SIG-M5 treated with dmso at 0.1 percent for 504 hours (cell line): ENCODE measurements at regions not wholly inside any gene's neighbourhood (a gene's known extent, or its start where the extent isn't known, plus 50 kb on each side); places are given as distances from the start of the nearest gene placed in this dataset.

Source experiments
- DNase-seq: peaks from one replicate; lab custom pipeline; 2025; ENCODE audit not compliant: unreplicated experiment; lab: John Stamatoyannopoulos, UW

GRCh38 chr11:71078482-71078881 is 173.9 kb downstream of the SHANK2 start:
- peak; percentile 42 for DNase-seq

DNA sequence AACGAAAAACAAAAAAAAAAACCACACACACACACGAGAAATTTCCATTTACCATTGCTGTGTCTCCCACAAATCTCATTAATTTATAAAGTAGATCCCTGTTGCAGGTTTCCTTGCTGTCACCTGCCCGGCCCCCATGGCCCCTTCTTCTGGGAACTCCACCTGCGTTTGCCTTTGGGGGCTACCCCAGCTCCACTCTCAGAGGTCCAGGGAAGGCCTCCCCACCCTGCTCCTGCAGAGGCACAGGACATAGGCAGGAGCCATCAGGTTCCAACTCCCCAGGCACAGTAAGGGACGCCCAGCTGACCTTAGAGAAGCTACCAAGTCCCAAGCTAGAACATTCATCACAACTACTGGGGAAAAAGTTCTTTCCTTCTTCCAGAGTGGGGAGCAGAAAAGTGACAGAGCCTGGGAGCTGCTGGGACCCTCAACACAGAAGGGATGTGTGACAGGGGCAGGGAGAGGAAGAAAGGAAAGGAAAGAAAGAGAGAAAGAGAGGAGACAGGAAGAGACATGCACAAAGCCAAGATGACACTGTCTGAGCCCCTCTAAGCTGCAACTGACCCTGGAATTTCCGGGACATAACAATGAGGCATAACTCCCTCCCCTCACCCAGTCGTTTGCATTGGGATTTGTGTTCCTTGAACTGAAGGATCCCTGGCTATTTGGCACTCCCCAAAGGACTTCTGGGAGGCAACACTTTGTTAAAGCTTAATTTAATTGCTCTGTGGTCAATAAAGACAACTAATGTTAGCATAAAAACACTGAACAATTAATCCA is 175.7 kb downstream of the SHANK2 start:
- DNase-seq, result no peak

GRCh38 chr11:71075871-71076420 is 176.4 kb downstream of the SHANK2 start:
- DNase-seq, result no peak

- DNase-seq, result no peak
Measured at GRCh38 chr11:71075116-71075720, 177.2 kb downstream of the SHANK2 start.

DNA sequence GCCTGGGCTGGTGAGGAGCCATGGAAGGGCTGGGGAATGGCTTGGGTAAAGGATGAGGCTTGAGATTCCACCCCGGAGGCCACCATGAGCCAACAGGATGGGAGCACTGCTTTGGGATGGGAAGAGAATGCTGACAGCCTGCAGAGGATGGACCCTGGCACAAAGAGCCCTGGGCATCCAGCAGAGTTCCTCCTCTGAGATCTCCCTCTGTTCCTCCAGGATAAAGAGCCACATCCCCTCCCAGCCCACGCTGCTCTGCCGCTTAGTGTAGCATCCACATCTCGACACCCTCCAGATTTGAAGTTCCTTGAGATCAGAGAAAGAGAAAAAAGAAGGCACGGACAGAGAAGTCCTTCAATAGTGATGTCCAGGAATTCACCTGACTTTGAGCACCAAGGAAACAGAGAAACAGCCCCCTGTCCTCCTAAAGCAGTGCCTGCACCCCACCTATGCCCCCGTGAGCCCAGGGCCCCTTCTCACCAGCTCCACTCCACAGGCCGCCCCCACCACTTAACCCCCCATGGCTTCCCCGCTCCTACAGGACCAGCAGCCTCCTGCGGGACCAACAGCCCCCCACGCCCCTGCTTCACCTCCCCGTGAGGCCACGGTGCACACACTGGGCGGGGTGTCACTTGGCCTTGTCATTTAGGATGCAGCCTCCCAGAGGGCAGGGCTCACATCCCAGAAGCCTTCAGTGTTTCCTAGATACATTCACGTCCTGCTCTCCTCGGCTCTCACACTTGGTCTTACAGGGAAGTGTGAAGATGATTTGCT is 180.5 kb downstream of the SHANK2 start:
- DNase-seq, result no peak

- no peak for DNase-seq
Measured at GRCh38 chr11:71070490-71071453, 181.6 kb downstream of the SHANK2 start.

- no peak for DNase-seq
Measured at GRCh38 chr11:71068963-71069362, 183.4 kb downstream of the SHANK2 start.

DNA sequence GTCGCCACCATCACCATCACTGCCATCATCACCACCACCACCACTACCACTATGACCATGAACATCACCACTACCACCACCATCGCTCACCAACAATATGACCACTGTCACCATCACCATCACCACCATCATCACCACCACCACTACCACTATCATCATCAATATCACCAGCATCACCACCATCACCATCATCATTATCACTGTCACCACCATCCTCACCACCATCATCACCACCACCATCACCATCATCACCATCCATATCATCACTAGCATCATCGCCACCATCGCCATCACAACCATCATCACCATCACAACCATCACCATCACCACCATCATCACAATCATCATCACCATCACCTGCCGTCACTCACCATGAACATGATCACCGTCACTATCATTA is 184.6 kb downstream of the SHANK2 start:
- no peak for DNase-seq

GRCh38 chr11:71066311-71066710 is 186.1 kb downstream of the SHANK2 start:
- DNase-seq, result no peak

DNA sequence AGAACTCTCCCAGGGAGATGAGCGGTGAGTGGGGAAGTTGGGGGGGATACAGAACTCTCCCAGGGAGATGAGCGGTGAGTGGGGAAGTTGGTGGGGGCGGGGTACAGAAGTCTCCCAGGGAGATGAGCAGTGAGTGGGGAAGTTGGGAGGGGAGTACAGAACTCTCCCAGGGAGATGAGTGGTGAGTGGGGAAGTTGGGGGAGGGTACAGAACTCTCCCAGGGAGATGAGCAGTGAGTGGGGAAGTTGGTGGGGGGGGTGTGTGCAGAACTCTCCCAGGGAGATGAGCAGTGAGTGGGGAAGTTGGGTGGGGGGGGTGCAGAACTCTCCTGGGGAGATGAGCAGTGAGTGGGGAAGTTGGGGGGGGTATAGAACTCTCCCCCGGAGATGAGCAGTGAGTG is 186.5 kb downstream of the SHANK2 start:
- no peak for DNase-seq

- DNase-seq, result no peak
Measured at GRCh38 chr11:71064702-71065515, 187.5 kb downstream of the SHANK2 start.

DNA sequence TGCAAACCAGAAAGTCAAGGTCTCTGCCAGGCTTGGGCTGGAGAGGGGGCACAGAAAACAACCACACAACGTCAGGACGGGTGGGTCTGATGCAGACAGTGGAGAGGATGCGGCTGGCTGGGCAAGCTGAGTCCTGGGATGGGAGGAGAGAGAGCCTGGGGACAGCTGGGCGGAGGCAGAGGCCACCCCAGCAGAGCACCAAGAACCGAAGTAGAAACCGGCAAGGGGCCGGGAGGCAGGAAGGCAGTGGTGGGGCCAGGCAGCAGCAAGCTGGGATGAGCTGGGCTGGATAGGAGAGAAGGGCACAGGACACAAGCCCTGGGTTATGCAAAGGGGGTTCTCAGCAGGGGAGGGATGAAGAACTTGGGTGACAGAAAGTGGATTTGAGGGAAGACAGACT is 188.2 kb downstream of the SHANK2 start:
- DNase-seq, result no peak

GRCh38 chr11:71063129-71063528 is 189.2 kb downstream of the SHANK2 start:
- no peak for DNase-seq

- DNase-seq, result no peak
Measured at GRCh38 chr11:71062199-71062598, 190.2 kb downstream of the SHANK2 start.

- DNase-seq, result no peak
Measured at GRCh38 chr11:71060391-71060791, 192.0 kb downstream of the SHANK2 start.

DNA sequence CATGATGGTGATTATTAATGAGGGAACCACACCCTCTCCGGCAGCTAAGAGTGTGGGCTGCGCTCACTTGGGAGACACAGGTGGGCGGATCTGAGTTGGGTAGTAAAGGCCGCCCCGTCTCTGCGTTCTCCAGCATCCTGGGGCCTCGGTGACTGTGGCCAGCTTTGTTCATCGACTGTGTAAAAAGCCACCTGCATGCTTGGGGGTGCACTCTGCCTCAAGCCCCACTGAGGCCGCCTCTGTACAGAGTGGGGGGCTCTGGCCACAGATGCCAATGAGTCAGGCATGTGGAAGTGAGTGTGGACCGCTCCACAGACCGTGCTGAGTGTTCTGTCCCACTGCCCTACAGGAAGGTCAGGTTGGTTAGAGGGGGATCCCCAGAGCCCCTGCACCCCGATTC is 192.7 kb downstream of the SHANK2 start:
- no peak for DNase-seq

GRCh38 chr11:71055925-71056324 is 196.5 kb downstream of the SHANK2 start:
- DNase-seq, result no peak
